ENCODE measurements at regions not wholly inside any gene's neighbourhood (a gene's known extent, or its start where the extent isn't known, plus 50 kb on each side); places are given as distances from the start of the nearest gene placed in this dataset.

GRCh38 chr13:107860284-107860683, 355.1 kb downstream of the LIG4 start:
- no peaks in the 10 kb centered on the region for H3K36me3 Mint-ChIP-seq (ENCODE audit: insufficient read depth)
- no peak overlapping the region for H3K27ac Mint-ChIP-seq
- TF ChIP-seq CTCF (IDR thresholded peaks at IDR 0.05; ENCODE audit: unreplicated experiment), result no peak
- H3K9me3 Mint-ChIP-seq (ENCODE audit: low read depth), result no peaks in the 10 kb centered on the region
- DNase-seq (ENCODE audit: low spot score, unreplicated experiment), result no peak
- H3K4me3 Mint-ChIP-seq (ENCODE audit: low read depth), result no peak overlapping the region
- H3K27me3 Mint-ChIP-seq, result peaks cover 10% of the 10 kb centered on the region
- H3K4me1 Mint-ChIP-seq (ENCODE audit: low read depth), result peaks cover 1% of the 10 kb centered on the region

- no peaks in the 10 kb centered on the region for H3K9me3 Mint-ChIP-seq (ENCODE audit: low read depth)
- H3K36me3 Mint-ChIP-seq (ENCODE audit: insufficient read depth), result no peaks in the 10 kb centered on the region
- no peak overlapping the region for H3K27ac Mint-ChIP-seq
- no peaks in the 10 kb centered on the region for H3K27me3 Mint-ChIP-seq
- no peak for DNase-seq (ENCODE audit: low spot score, unreplicated experiment)
- TF ChIP-seq CTCF (IDR thresholded peaks at IDR 0.05; ENCODE audit: unreplicated experiment), result no peak
- no peaks in the 10 kb centered on the region for H3K4me1 Mint-ChIP-seq (ENCODE audit: low read depth)
- no peak overlapping the region for H3K4me3 Mint-ChIP-seq (ENCODE audit: low read depth)
Measured at GRCh38 chr13:107854880-107855279, 360.5 kb downstream of the LIG4 start.

- TF ChIP-seq CTCF (IDR thresholded peaks at IDR 0.05; ENCODE audit: unreplicated experiment), result no peak
- Mint-ChIP-seq H3K9me3 (ENCODE audit: low read depth) (no peaks in the 10 kb centered on the region), H3K4me1 (ENCODE audit: low read depth) (no peaks in the 10 kb centered on the region), H3K36me3 (ENCODE audit: insufficient read depth) (no peaks in the 10 kb centered on the region), H3K27ac (no peak overlapping the region), H3K27me3 (no peaks in the 10 kb centered on the region), H3K4me3 (ENCODE audit: low read depth) (no peak overlapping the region)
- no peak for DNase-seq (ENCODE audit: low spot score, unreplicated experiment)
Measured at GRCh38 chr13:107852072-107852471, 363.3 kb downstream of the LIG4 start.

- no peak overlapping the region for H3K27ac Mint-ChIP-seq
- no peaks in the 10 kb centered on the region for H3K9me3 Mint-ChIP-seq (ENCODE audit: low read depth)
- DNase-seq (ENCODE audit: low spot score, unreplicated experiment), result no peak
- no peaks in the 10 kb centered on the region for H3K27me3 Mint-ChIP-seq
- no peak for TF ChIP-seq CTCF (IDR thresholded peaks at IDR 0.05; ENCODE audit: unreplicated experiment)
- no peaks in the 10 kb centered on the region for H3K4me1 Mint-ChIP-seq (ENCODE audit: low read depth)
- no peaks in the 10 kb centered on the region for H3K36me3 Mint-ChIP-seq (ENCODE audit: insufficient read depth)
- no peak overlapping the region for H3K4me3 Mint-ChIP-seq (ENCODE audit: low read depth)
Measured at GRCh38 chr13:107851670-107852069, 363.7 kb downstream of the LIG4 start.

GRCh38 chr13:107847406-107847805, 367.9 kb downstream of the LIG4 start:
- H3K27me3 Mint-ChIP-seq, result no peaks in the 10 kb centered on the region
- no peak overlapping the region for H3K4me3 Mint-ChIP-seq (ENCODE audit: low read depth)
- H3K27ac Mint-ChIP-seq, result no peak overlapping the region
- no peaks in the 10 kb centered on the region for H3K36me3 Mint-ChIP-seq (ENCODE audit: insufficient read depth)
- no peaks in the 10 kb centered on the region for H3K9me3 Mint-ChIP-seq (ENCODE audit: low read depth)
- TF ChIP-seq CTCF (IDR thresholded peaks at IDR 0.05; ENCODE audit: unreplicated experiment), result no peak
- H3K4me1 Mint-ChIP-seq (ENCODE audit: low read depth), result no peaks in the 10 kb centered on the region
- no peak for DNase-seq (ENCODE audit: low spot score, unreplicated experiment)

Data from progenitor cell of endocrine pancreas (in vitro differentiated cells).